PC-3 (cell line): ENCODE measurements at regions not wholly inside any gene's neighbourhood (a gene's known extent, or its start where the extent isn't known, plus 50 kb on each side); places are given as distances from the start of the nearest gene placed in this dataset.

ENCODE experiments used
- CTCF ChIP-seq: fragments of 300-600 bp; sonication (generic); conservative IDR thresholded peaks from 2 replicates; pipeline ENCODE4 v1.5.1; 2017; ENCODE audit warnings: antibody characterized with exemption, low read depth, mild to moderate bottlenecking, low read length
- EZH2 ChIP-seq: fragments of 300-600 bp; sonication (generic); IDR thresholded peaks from one replicate; pipeline ENCODE4 v1.6.1; 2017; ENCODE audit warnings: antibody characterized with exemption, mild to moderate bottlenecking, low read length; ENCODE audit not compliant: unreplicated experiment
- EZH2phosphoT487 ChIP-seq: fragments of 300-600 bp; sonication (generic); IDR thresholded peaks from 2 replicates; pipeline ENCODE4 v1.6.1; 2018; ENCODE audit warnings: mild to moderate bottlenecking, antibody characterized with exemption, low read length, borderline replicate concordance

- TF ChIP-seq CTCF (no peak), EZH2phosphoT487 (no peak), EZH2 (no peak)
These were observed 207.7 kb upstream of the ZSWIM2 start for GRCh38 chr2:187056416-187057334.
